NCI-H187 treated with DMSO at 0.1 percent for 48 hours (cell line): ENCODE measurements at regions not wholly inside any gene's neighbourhood (a gene's known extent, or its start where the extent isn't known, plus 50 kb on each side); places are given as distances from the start of the nearest gene placed in this dataset.
"Not testable (repeated sequence)": the region's sequence is repeated elsewhere in the genome, so short reads cannot be mapped to it uniquely, and the experiment has no call there.

ENCODE experiments used
- DNase-seq: peaks from one replicate; lab custom pipeline; 2025; lab: John Stamatoyannopoulos, UW

- no peak for DNase-seq
Measured at GRCh38 chr20:12581644-12582289, 427.0 kb upstream of the SPTLC3 start.

GRCh38 chr20:12582710-12583109 is 426.1 kb upstream of the SPTLC3 start:
- DNase-seq: not testable (repeated sequence)

- DNase-seq: peak; percentile 90
Measured at GRCh38 chr20:12591949-12592470, 416.8 kb upstream of the SPTLC3 start.

- DNase-seq: no peak
Measured at GRCh38 chr20:12592756-12593155, 416.0 kb upstream of the SPTLC3 start.

GRCh38 chr20:12593342-12593873 is 415.4 kb upstream of the SPTLC3 start:
- DNase-seq: no peak

GRCh38 chr20:12594410-12595088 is 414.2 kb upstream of the SPTLC3 start:
- DNase-seq: no peak

- no peak for DNase-seq
Measured at GRCh38 chr20:12595841-12596240, 412.9 kb upstream of the SPTLC3 start.

GRCh38 chr20:12596863-12597262 is 411.9 kb upstream of the SPTLC3 start:
- DNase-seq: no peak

- no peak for DNase-seq
Measured at GRCh38 chr20:12597551-12597950, 411.2 kb upstream of the SPTLC3 start.

- no peak for DNase-seq
Measured at GRCh38 chr20:12598894-12599293, 409.9 kb upstream of the SPTLC3 start.

GRCh38 chr20:12599494-12599893 is 409.3 kb upstream of the SPTLC3 start:
- DNase-seq: no peak

- DNase-seq: peak; percentile 46
Measured at GRCh38 chr20:12605751-12606150, 403.0 kb upstream of the SPTLC3 start.

GRCh38 chr20:12610871-12611270 is 397.9 kb upstream of the SPTLC3 start:
- DNase-seq: no peak

GRCh38 chr20:12614764-12615163 is 394.0 kb upstream of the SPTLC3 start:
- no peak for DNase-seq

- DNase-seq: no peak
Measured at GRCh38 chr20:12617076-12617475, 391.7 kb upstream of the SPTLC3 start.

- no peak for DNase-seq
Measured at GRCh38 chr20:12623870-12624269, 384.9 kb upstream of the SPTLC3 start.

GRCh38 chr20:12627485-12627884 is 381.3 kb upstream of the SPTLC3 start:
- DNase-seq: no peak

- DNase-seq: no peak
Measured at GRCh38 chr20:12638633-12639312, 370.0 kb upstream of the SPTLC3 start.

GRCh38 chr20:12640251-12640650 is 368.5 kb upstream of the SPTLC3 start:
- no peak for DNase-seq

- no peak for DNase-seq
Measured at GRCh38 chr20:12641619-12642018, 367.2 kb upstream of the SPTLC3 start.

GRCh38 chr20:12644461-12644860 is 364.3 kb upstream of the SPTLC3 start:
- no peak for DNase-seq

GRCh38 chr20:12649234-12649633 is 359.5 kb upstream of the SPTLC3 start:
- no peak for DNase-seq

GRCh38 chr20:12653642-12654041 is 355.1 kb upstream of the SPTLC3 start:
- no peak for DNase-seq
